BLaER1 (cell line): ENCODE measurements at regions not wholly inside any gene's neighbourhood (a gene's known extent, or its start where the extent isn't known, plus 50 kb on each side); places are given as distances from the start of the nearest gene placed in this dataset.

ENCODE experiments used
- H3K27ac ChIP-seq: shearing (Covaris generic); formaldehyde crosslinking; 2 replicates; pipeline ENCODE4 v1.8.1; 2022
- H3K27me3 ChIP-seq: shearing (Covaris generic); formaldehyde crosslinking; 2 replicates; pipeline ENCODE4 v1.8.1; 2022
- H3K36me3 ChIP-seq: shearing (Covaris generic); formaldehyde crosslinking; 2 replicates; pipeline ENCODE4 v1.8.1; 2022
- H3K4me1 ChIP-seq: shearing (Covaris generic); formaldehyde crosslinking; 2 replicates; pipeline ENCODE4 v1.8.1; 2022
- H3K4me2 ChIP-seq: shearing (Covaris generic); formaldehyde crosslinking; 2 replicates; pipeline ENCODE4 v1.8.1; 2022
- H3K4me3 ChIP-seq: shearing (Covaris generic); formaldehyde crosslinking; 2 replicates; pipeline ENCODE4 v1.8.1; 2022
- H3K9ac ChIP-seq: shearing (Covaris generic); formaldehyde crosslinking; 2 replicates; pipeline ENCODE4 v1.8.1; 2022
- H3K9me3 ChIP-seq: shearing (Covaris generic); formaldehyde crosslinking; 2 replicates; pipeline ENCODE4 v1.8.1; 2022
- H4K20me1 ChIP-seq: shearing (Covaris generic); formaldehyde crosslinking; 2 replicates; pipeline ENCODE4 v1.8.1; 2022
- Cebpa-rat ChIP-seq: shearing (Covaris generic); IDR thresholded peaks from 2 replicates; pipeline ENCODE4 v1.8.1; 2022

GRCh38 chr2:7703543-7704144 lies 786.4 kb downstream of the RNF144A start:
- Histone ChIP-seq H3K36me3 (no peaks in the 10 kb centered on the region), H3K4me3 (no peak overlapping the region), H3K27ac (no peak overlapping the region), H3K9ac (no peak overlapping the region), H3K9me3 (no peaks in the 10 kb centered on the region), H3K4me2 (no peak overlapping the region), H3K27me3 (no peaks in the 10 kb centered on the region), H3K4me1 (no peaks in the 10 kb centered on the region), H4K20me1 (no peaks in the 10 kb centered on the region)
- no peak for TF ChIP-seq Cebpa-rat

- H3K9me3 ChIP-seq, result no peaks in the 10 kb centered on the region
- no peak overlapping the region for H3K27ac ChIP-seq
- no peak overlapping the region for H3K4me3 ChIP-seq
- H3K27me3 ChIP-seq, result no peaks in the 10 kb centered on the region
- no peaks in the 10 kb centered on the region for H4K20me1 ChIP-seq
- H3K9ac ChIP-seq, result no peak overlapping the region
- no peaks in the 10 kb centered on the region for H3K4me1 ChIP-seq
- H3K4me2 ChIP-seq, result no peak overlapping the region
- TF ChIP-seq Cebpa-rat, result no peak
- no peaks in the 10 kb centered on the region for H3K36me3 ChIP-seq
These were observed 787.2 kb downstream of the RNF144A start for GRCh38 chr2:7704296-7704865.

- no peaks in the 10 kb centered on the region for H3K9me3 ChIP-seq
- H4K20me1 ChIP-seq, result no peaks in the 10 kb centered on the region
- H3K4me1 ChIP-seq, result no peaks in the 10 kb centered on the region
- H3K27me3 ChIP-seq, result no peaks in the 10 kb centered on the region
- H3K27ac ChIP-seq, result no peak overlapping the region
- no peak overlapping the region for H3K4me2 ChIP-seq
- no peak overlapping the region for H3K4me3 ChIP-seq
- TF ChIP-seq Cebpa-rat, result no peak
- H3K9ac ChIP-seq, result no peak overlapping the region
- no peaks in the 10 kb centered on the region for H3K36me3 ChIP-seq
These were observed 789.6 kb downstream of the RNF144A start for GRCh38 chr2:7706791-7707190.

DNA sequence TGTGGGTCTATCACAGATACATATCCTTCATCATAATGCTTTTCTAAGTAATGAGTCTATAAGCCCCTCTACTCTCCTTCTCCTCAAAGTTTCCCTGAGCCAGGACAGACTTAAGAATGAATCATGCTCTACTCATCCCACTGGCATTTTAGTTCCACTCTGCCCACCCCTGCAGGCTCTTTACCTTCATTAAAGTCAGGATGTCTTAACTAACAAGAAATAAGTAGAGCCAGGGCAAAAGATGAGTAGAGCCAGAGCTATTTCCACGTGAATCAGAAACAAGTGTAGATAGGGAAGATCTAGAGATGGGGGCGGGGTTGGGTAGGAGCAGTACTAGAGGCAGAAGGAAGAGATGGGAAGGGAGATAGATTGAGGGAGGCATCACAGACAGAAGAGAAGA lies 790.5 kb downstream of the RNF144A start:
- no peaks in the 10 kb centered on the region for H3K27me3 ChIP-seq
- no peaks in the 10 kb centered on the region for H3K36me3 ChIP-seq
- TF ChIP-seq Cebpa-rat, result no peak
- H3K9me3 ChIP-seq, result no peaks in the 10 kb centered on the region
- no peak overlapping the region for H3K4me3 ChIP-seq
- H3K9ac ChIP-seq, result no peak overlapping the region
- no peaks in the 10 kb centered on the region for H3K4me1 ChIP-seq
- H3K4me2 ChIP-seq, result no peak overlapping the region
- no peaks in the 10 kb centered on the region for H4K20me1 ChIP-seq
- H3K27ac ChIP-seq, result no peak overlapping the region

DNA sequence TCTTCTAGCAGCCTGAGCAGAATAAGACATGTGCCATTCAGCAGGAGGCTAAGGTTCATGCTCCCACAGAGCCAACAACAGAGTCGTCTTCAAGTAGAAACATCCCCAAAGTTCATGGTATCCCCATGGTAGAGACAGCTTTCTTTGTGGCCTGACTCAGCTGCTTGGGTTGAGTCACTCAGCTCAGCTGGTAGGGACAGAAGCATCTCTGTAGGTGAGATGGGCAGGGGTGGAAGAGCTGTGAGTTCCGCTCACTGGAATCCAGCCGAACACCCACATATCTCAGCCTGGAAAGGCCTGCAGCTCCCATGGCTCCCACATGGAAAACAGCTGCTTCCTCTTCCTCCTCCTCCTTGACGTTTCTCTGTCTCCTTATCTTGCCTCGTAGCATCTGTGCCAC lies 792.7 kb downstream of the RNF144A start:
- Histone ChIP-seq H3K9me3 (no peaks in the 10 kb centered on the region), H3K36me3 (no peaks in the 10 kb centered on the region), H3K4me1 (no peaks in the 10 kb centered on the region), H3K27ac (no peak overlapping the region), H3K4me2 (no peak overlapping the region), H3K4me3 (no peak overlapping the region), H4K20me1 (no peaks in the 10 kb centered on the region), H3K9ac (no peak overlapping the region), H3K27me3 (no peaks in the 10 kb centered on the region)
- TF ChIP-seq Cebpa-rat, result no peak

- no peak for TF ChIP-seq Cebpa-rat
These were observed 794.0 kb downstream of the RNF144A start for GRCh38 chr2:7711167-7711566.

GRCh38 chr2:7719876-7720275 lies 802.7 kb downstream of the RNF144A start:
- no peaks in the 10 kb centered on the region for H3K9me3 ChIP-seq
- no peaks in the 10 kb centered on the region for H3K36me3 ChIP-seq
- no peak overlapping the region for H3K9ac ChIP-seq
- no peak for TF ChIP-seq Cebpa-rat
- H3K4me2 ChIP-seq, result peak overlapping the region; percentile 13; the same call in 1 of the 2 replicates
- no peaks in the 10 kb centered on the region for H3K27me3 ChIP-seq
- no peaks in the 10 kb centered on the region for H4K20me1 ChIP-seq
- no peak overlapping the region for H3K4me3 ChIP-seq
- peaks cover 8% of the 10 kb centered on the region; the same call in 1 of the 2 replicates for H3K4me1 ChIP-seq
- no peak overlapping the region for H3K27ac ChIP-seq

More at GRCh38 chr2:7711167-7711566, 794.0 kb downstream of the RNF144A start:
- H3K4me1 ChIP-seq, result no peaks in the 10 kb centered on the region
- no peak overlapping the region for H3K4me2 ChIP-seq
- H3K9ac ChIP-seq, result no peak overlapping the region
- H3K27me3 ChIP-seq, result no peaks in the 10 kb centered on the region
- no peaks in the 10 kb centered on the region for H3K36me3 ChIP-seq
- H3K27ac ChIP-seq, result no peak overlapping the region
- H4K20me1 ChIP-seq, result no peaks in the 10 kb centered on the region
- no peak overlapping the region for H3K4me3 ChIP-seq
- H3K9me3 ChIP-seq, result no peaks in the 10 kb centered on the region

DNA sequence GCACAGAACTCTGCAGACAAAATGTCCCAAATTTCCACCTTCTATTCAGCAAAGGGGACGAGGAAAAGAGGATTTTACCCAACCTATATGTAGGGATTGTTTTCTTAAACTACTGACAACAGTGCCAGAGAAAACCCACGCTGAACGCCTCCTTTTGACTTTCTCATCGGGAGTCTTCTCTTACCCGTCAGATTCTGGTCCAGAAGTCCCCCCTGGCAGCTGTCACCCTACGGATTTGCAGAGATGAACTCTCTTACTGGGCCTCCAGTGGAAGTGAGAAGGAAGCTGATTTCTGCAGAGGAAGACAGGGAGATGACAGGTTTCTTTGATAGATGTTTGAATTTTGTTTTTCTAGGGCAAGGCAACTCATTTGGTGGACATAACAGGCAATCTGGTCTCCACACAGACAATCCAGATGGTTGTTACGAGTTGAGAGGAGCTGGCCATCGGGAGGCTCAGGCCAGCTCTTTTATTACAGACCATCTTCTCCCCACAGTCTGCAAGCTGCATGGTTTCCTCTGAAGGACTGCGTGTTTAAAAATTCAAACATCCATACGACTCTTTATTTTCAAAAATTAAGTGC lies 804.3 kb downstream of the RNF144A start:
- no peak overlapping the region for H3K4me3 ChIP-seq
- TF ChIP-seq Cebpa-rat, result no peak
- no peaks in the 10 kb centered on the region for H3K27me3 ChIP-seq
- H3K4me2 ChIP-seq, result no peak overlapping the region
- H3K36me3 ChIP-seq, result no peaks in the 10 kb centered on the region
- no peak overlapping the region for H3K9ac ChIP-seq
- no peaks in the 10 kb centered on the region for H3K9me3 ChIP-seq
- H4K20me1 ChIP-seq, result no peaks in the 10 kb centered on the region
- H3K27ac ChIP-seq, result no peak overlapping the region
- H3K4me1 ChIP-seq, result peaks cover 8% of the 10 kb centered on the region; the same call in 1 of the 2 replicates

GRCh38 chr2:7722212-7722910 lies 805.1 kb downstream of the RNF144A start:
- no peak overlapping the region for H3K9ac ChIP-seq
- no peak overlapping the region for H3K4me2 ChIP-seq
- no peaks in the 10 kb centered on the region for H3K27me3 ChIP-seq
- H3K4me3 ChIP-seq, result no peak overlapping the region
- no peaks in the 10 kb centered on the region for H4K20me1 ChIP-seq
- TF ChIP-seq Cebpa-rat, result no peak
- H3K4me1 ChIP-seq, result peaks cover 8% of the 10 kb centered on the region; the same call in 1 of the 2 replicates
- no peaks in the 10 kb centered on the region for H3K9me3 ChIP-seq
- H3K36me3 ChIP-seq, result no peaks in the 10 kb centered on the region
- H3K27ac ChIP-seq, result no peak overlapping the region

- H3K9me3 ChIP-seq, result no peaks in the 10 kb centered on the region
- TF ChIP-seq Cebpa-rat, result no peak
- no peaks in the 10 kb centered on the region for H3K36me3 ChIP-seq
- no peak overlapping the region for H3K27ac ChIP-seq
- H3K9ac ChIP-seq, result no peak overlapping the region
- H3K27me3 ChIP-seq, result no peaks in the 10 kb centered on the region
- no peak overlapping the region for H3K4me2 ChIP-seq
- H4K20me1 ChIP-seq, result no peaks in the 10 kb centered on the region
- H3K4me3 ChIP-seq, result no peak overlapping the region
- H3K4me1 ChIP-seq, result peaks cover 8% of the 10 kb centered on the region; the same call in 1 of the 2 replicates
These were observed 807.1 kb downstream of the RNF144A start for GRCh38 chr2:7724336-7724735.
